Gastroesophageal sphincter (tissue), 3 donors: ENCODE measurements at regions not wholly inside any gene's neighbourhood (a gene's known extent, or its start where the extent isn't known, plus 50 kb on each side); places are given as distances from the start of the nearest gene placed in this dataset.

Source experiments
- EP300 ChIP-seq: sonication (generic); formaldehyde crosslinking; IDR thresholded peaks from one replicate; pipeline ENCODE4 v1.6.1; 2017; ENCODE audit warnings: antibody characterized with exemption, mild to moderate bottlenecking
- POLR2A ChIP-seq, 2 donors: fragments of 450-650 bp; IDR thresholded peaks; one replicate each; pipeline ENCODE4 v1.6.1; 2017; ENCODE audit warnings: antibody characterized with exemption in 2 of 2, mild to moderate bottlenecking in 2 of 2, moderate library complexity in 1 of 2
- POLR2AphosphoS5 ChIP-seq: sonication (generic); formaldehyde crosslinking; IDR thresholded peaks from one replicate; pipeline ENCODE4 v1.6.1; 2017; ENCODE audit warnings: antibody characterized with exemption
- TF ChIP-seq, protein P1 (sequence below), 4 experiments: fragments of 200-600 bp in 2 of 4; fragments of 450-650 bp in 2 of 4; sonication (generic) in 1 of 4; IDR thresholded peaks; one replicate each; pipeline ENCODE4 v1.5.1; 2017 to 2019; ENCODE audit warnings: antibody characterized with exemption in 4 of 4, mild to moderate bottlenecking in 2 of 4, moderate library complexity in 2 of 4

- TF ChIP-seq, protein P1, sequence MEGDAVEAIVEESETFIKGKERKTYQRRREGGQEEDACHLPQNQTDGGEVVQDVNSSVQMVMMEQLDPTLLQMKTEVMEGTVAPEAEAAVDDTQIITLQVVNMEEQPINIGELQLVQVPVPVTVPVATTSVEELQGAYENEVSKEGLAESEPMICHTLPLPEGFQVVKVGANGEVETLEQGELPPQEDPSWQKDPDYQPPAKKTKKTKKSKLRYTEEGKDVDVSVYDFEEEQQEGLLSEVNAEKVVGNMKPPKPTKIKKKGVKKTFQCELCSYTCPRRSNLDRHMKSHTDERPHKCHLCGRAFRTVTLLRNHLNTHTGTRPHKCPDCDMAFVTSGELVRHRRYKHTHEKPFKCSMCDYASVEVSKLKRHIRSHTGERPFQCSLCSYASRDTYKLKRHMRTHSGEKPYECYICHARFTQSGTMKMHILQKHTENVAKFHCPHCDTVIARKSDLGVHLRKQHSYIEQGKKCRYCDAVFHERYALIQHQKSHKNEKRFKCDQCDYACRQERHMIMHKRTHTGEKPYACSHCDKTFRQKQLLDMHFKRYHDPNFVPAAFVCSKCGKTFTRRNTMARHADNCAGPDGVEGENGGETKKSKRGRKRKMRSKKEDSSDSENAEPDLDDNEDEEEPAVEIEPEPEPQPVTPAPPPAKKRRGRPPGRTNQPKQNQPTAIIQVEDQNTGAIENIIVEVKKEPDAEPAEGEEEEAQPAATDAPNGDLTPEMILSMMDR (IDR thresholded peaks at IDR 0.05), result no peak
- TF ChIP-seq POLR2A (IDR thresholded peaks at IDR 0.05) (no peak), EP300 (no peak), POLR2AphosphoS5 (no peak)
Observed at GRCh38 chr6:149247385-149247763, 70.1 kb upstream of the TAB2 start.
